Lower lobe of right lung (tissue), 2 donors: ENCODE measurements at regions not wholly inside any gene's neighbourhood (a gene's known extent, or its start where the extent isn't known, plus 50 kb on each side); places are given as distances from the start of the nearest gene placed in this dataset.
"Not testable (repeated sequence)": the region's sequence is repeated elsewhere in the genome, so short reads cannot be mapped to it uniquely, and the experiment has no call there.

Experiments used
- ATAC-seq, 2 donors: fragments of 200-7000 bp; cut with Tn5 transposase; one replicate each; pipeline ENCODE4 v1.9.1; 2020 to 2022; ENCODE audit warnings: mild to moderate bottlenecking in 2 of 2, moderate library complexity in 2 of 2
- DNase-seq: peaks from one replicate; pipeline ENCODE4 v3.0.0-alpha.2; 2020
- H3K27ac ChIP-seq: fragments of 200-600 bp; one replicate; pipeline ENCODE4 v1.8.0; 2022
- H3K27me3 ChIP-seq: fragments of 200-600 bp; one replicate; pipeline ENCODE4 v1.8.0; 2022; ENCODE audit warnings: low read depth
- H3K36me3 ChIP-seq: fragments of 200-600 bp; one replicate; pipeline ENCODE4 v1.8.0; 2022; ENCODE audit warnings: mild to moderate bottlenecking
- H3K4me1 ChIP-seq: fragments of 200-600 bp; one replicate; pipeline ENCODE4 v1.8.0; 2022
- H3K4me3 ChIP-seq: fragments of 200-600 bp; one replicate; pipeline ENCODE4 v1.8.0; 2022; ENCODE audit warnings: mild to moderate bottlenecking
- H3K9me3 ChIP-seq: fragments of 200-600 bp; one replicate; pipeline ENCODE4 v1.8.0; 2022
- intact Hi-C: fragments of 100-400 bp; cut with DNase I; formaldehyde crosslinking; loops from one replicate; pipeline ENCODE4 v1.11.0; 2022
- TF ChIP-seq, protein P1 (sequence below): fragments of 200-600 bp; IDR thresholded peaks from one replicate; pipeline ENCODE4 v1.8.0; 2022; ENCODE audit warnings: antibody characterized with exemption, mild to moderate bottlenecking
- donor health status: DM: no; HTN: yes; CAD: no; lungs with severe emphysema.

- Histone ChIP-seq H3K9me3 (no peaks in the 10 kb centered on the region), H3K36me3 (no peaks in the 10 kb centered on the region), H3K27me3 (no peaks in the 10 kb centered on the region), H3K27ac (no peak overlapping the region), H3K4me3 (no peak overlapping the region), H3K4me1 (no peaks in the 10 kb centered on the region)
- no peak for ATAC-seq
- TF ChIP-seq, protein P1, sequence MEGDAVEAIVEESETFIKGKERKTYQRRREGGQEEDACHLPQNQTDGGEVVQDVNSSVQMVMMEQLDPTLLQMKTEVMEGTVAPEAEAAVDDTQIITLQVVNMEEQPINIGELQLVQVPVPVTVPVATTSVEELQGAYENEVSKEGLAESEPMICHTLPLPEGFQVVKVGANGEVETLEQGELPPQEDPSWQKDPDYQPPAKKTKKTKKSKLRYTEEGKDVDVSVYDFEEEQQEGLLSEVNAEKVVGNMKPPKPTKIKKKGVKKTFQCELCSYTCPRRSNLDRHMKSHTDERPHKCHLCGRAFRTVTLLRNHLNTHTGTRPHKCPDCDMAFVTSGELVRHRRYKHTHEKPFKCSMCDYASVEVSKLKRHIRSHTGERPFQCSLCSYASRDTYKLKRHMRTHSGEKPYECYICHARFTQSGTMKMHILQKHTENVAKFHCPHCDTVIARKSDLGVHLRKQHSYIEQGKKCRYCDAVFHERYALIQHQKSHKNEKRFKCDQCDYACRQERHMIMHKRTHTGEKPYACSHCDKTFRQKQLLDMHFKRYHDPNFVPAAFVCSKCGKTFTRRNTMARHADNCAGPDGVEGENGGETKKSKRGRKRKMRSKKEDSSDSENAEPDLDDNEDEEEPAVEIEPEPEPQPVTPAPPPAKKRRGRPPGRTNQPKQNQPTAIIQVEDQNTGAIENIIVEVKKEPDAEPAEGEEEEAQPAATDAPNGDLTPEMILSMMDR, result no peak
- no peak for DNase-seq
- intact Hi-C loops, result no loop called here
These were observed 218.8 kb upstream of the SGCG start for GRCh38 chr13:22961835-22962537.

GRCh38 chr13:22963384-22964053 is 217.3 kb upstream of the SGCG start:
- H3K4me1 ChIP-seq, ATAC-seq, H3K36me3 ChIP-seq, H3K4me3 ChIP-seq, H3K9me3 ChIP-seq, DNase-seq, H3K27ac ChIP-seq, intact Hi-C loops, H3K27me3 ChIP-seq: not testable (repeated sequence)

GRCh38 chr13:22964245-22964966 is 216.4 kb upstream of the SGCG start:
- no peaks in the 10 kb centered on the region for H3K27me3 ChIP-seq
- no peaks in the 10 kb centered on the region for H3K4me1 ChIP-seq
- TF ChIP-seq, protein P1, result no peak
- intact Hi-C loops, result no loop called here
- no peak overlapping the region for H3K4me3 ChIP-seq
- ATAC-seq (no peak), DNase-seq (no peak)
- no peaks in the 10 kb centered on the region for H3K9me3 ChIP-seq
- H3K27ac ChIP-seq, result no peak overlapping the region
- no peaks in the 10 kb centered on the region for H3K36me3 ChIP-seq

DNA sequence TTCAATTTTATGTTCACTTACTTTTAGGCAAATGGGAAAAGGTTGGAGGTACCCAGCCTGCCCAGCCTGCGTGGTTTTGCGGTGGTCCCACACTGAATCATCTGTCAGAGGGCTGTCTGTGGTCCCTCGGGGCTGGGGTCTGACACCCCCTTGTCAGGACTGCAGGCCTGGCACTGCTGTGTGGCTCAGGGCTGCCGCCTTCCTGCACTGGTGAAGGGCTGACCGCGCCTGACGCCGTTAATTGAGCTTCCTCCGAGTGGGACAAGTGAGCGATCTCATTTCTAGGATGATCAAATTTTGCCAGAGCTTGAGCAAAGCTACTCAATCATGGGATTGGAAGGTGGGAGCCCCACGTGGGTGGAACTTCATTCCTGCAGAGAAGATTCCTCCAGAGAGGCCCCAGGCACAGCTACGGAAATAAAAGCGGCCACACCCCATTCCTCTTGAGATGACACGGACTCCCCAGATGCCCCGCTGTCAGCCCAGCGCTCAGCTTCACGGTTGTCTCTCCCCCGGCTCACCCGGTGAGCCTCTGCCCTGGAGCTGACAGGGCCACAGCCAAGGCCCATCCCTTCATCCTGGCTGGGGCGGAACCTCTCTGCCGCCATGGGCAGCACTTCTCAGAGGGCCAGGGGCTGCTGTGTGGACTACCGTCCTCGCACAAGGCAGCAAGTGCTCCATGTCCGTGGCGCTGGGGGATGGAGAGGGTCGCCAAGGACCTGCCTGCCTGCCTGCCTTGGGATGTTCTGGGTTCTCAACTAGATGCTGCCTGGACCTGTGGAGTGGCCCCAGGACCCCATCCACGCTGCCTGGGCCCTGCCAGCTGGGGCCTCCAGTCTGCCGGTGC is 215.5 kb upstream of the SGCG start:
- H3K27ac ChIP-seq, H3K4me3 ChIP-seq, H3K27me3 ChIP-seq, ATAC-seq, DNase-seq, H3K36me3 ChIP-seq, intact Hi-C loops, H3K9me3 ChIP-seq, H3K4me1 ChIP-seq: not testable (repeated sequence)

DNA sequence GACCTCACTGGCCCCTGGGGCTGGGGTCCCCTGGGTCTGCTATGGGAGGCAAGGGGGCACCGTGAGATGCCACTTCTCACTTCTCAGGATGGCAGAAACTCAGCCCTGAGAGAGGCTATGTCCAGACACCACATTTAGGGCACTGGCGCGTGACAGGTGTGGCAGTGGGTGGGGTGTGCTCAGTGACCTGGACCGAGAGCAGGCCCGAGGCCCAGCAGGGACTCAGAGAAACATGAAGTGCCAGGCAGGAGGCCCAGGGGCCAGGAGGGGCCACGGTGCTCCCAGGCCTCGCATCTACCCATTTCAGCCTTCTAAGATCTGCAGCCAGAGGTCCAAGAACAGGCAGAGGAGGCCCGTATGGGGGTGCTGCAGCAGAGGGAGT is 214.9 kb upstream of the SGCG start:
- DNase-seq, H3K27me3 ChIP-seq, H3K27ac ChIP-seq, H3K36me3 ChIP-seq, H3K4me3 ChIP-seq, H3K4me1 ChIP-seq, ATAC-seq, H3K9me3 ChIP-seq, intact Hi-C loops: not testable (repeated sequence)

GRCh38 chr13:22966753-22967152 is 214.0 kb upstream of the SGCG start:
- H3K36me3 ChIP-seq, H3K4me3 ChIP-seq, intact Hi-C loops, ATAC-seq, H3K27me3 ChIP-seq, H3K9me3 ChIP-seq, H3K27ac ChIP-seq, H3K4me1 ChIP-seq, DNase-seq: not testable (repeated sequence)

DNA sequence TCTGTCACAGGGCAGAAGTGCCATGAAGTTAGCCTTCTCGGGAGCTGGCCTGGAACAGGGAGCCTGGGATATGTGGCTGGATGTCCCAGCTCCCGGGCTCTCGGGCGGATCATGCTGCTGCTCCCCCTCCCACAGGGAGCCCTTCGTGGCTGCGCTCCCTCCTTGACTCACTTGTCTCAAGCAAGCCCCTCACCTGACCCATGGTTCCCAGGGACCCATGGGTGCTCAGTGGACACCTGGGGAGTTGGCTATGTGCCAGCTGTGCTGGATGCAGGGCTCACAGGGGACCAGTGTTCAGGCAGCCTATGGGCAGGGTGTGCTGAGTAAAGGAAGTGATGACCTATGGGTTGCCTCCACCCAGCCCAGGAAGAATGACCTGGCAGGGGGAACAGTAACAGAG is 213.1 kb upstream of the SGCG start:
- no peaks in the 10 kb centered on the region for H3K9me3 ChIP-seq
- no peaks in the 10 kb centered on the region for H3K27me3 ChIP-seq
- intact Hi-C loops, result no loop called here
- ATAC-seq (no peak), DNase-seq (no peak)
- no peak overlapping the region for H3K4me3 ChIP-seq
- no peak overlapping the region for H3K27ac ChIP-seq
- H3K36me3 ChIP-seq, result no peaks in the 10 kb centered on the region
- no peaks in the 10 kb centered on the region for H3K4me1 ChIP-seq
- TF ChIP-seq, protein P1, result no peak
